ENCODE measurements at regions not wholly inside any gene's neighbourhood (a gene's known extent, or its start where the extent isn't known, plus 50 kb on each side); places are given as distances from the start of the nearest gene placed in this dataset.
"Not testable (repeated sequence)": the region's sequence is repeated elsewhere in the genome, so short reads cannot be mapped to it uniquely, and the experiment has no call there.

GRCh38 chrX:124789874-124790273 lies 443.5 kb downstream of the SH2D1A start:
- TF ChIP-seq CTCF (conservative IDR thresholded peaks at IDR 0.05; ENCODE audit: low read depth, low read length); EZH2 (IDR thresholded peaks at IDR 0.05; ENCODE audit: low read length, unreplicated experiment); EZH2phosphoT487 (IDR thresholded peaks at IDR 0.05; ENCODE audit: borderline replicate concordance, low read length): not testable (repeated sequence)

Measured in PC-3 (cell line).